Epithelial cell of esophagus (primary cell): ENCODE measurements at regions not wholly inside any gene's neighbourhood (a gene's known extent, or its start where the extent isn't known, plus 50 kb on each side); places are given as distances from the start of the nearest gene placed in this dataset.
A peak's percentile ranks its signal among the peaks of the same experiment; 100 is the strongest.

Experiments
- DNase-seq: peaks from one replicate; pipeline ENCODE4 v3.0.0; 2010; ENCODE audit warnings: low read depth
- H3K4me3 ChIP-seq: 2 replicates; pipeline ENCODE4 v1.5.1; 2011; ENCODE audit warnings: mild to moderate bottlenecking, low read length, control low read depth
- TF ChIP-seq, protein P1 (sequence below): IDR thresholded peaks from 2 replicates; pipeline ENCODE4 v1.5.1; 2011; ENCODE audit warnings: low read depth, mild to moderate bottlenecking, low read length, control low read depth, inconsistent platforms; ENCODE audit not compliant: insufficient read depth; ENCODE audit errors: missing control alignments

DNA sequence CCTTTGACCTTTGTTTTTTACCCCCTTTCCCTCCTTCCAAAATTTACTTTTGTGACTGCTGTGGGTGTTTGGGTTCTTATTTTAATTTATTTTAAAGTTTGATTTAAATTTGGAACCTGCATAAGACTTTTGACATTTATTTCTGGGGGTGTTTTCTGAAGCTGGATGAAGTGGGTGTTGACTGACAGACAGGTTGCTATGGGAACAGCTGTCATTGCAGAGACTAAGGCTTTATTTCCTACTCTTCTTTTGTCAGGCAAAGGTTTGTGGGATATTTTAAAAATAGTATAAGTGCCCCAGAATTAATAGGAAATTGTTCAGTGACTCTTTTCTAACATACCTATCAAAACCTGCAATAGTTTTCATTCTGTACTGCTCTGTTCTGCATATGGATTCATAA, 290.8 kb upstream of the ESRRG start:
- no peak overlapping the region for H3K4me3 ChIP-seq
- TF ChIP-seq, protein P1, sequence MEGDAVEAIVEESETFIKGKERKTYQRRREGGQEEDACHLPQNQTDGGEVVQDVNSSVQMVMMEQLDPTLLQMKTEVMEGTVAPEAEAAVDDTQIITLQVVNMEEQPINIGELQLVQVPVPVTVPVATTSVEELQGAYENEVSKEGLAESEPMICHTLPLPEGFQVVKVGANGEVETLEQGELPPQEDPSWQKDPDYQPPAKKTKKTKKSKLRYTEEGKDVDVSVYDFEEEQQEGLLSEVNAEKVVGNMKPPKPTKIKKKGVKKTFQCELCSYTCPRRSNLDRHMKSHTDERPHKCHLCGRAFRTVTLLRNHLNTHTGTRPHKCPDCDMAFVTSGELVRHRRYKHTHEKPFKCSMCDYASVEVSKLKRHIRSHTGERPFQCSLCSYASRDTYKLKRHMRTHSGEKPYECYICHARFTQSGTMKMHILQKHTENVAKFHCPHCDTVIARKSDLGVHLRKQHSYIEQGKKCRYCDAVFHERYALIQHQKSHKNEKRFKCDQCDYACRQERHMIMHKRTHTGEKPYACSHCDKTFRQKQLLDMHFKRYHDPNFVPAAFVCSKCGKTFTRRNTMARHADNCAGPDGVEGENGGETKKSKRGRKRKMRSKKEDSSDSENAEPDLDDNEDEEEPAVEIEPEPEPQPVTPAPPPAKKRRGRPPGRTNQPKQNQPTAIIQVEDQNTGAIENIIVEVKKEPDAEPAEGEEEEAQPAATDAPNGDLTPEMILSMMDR: no peak
- no peak for DNase-seq

DNA sequence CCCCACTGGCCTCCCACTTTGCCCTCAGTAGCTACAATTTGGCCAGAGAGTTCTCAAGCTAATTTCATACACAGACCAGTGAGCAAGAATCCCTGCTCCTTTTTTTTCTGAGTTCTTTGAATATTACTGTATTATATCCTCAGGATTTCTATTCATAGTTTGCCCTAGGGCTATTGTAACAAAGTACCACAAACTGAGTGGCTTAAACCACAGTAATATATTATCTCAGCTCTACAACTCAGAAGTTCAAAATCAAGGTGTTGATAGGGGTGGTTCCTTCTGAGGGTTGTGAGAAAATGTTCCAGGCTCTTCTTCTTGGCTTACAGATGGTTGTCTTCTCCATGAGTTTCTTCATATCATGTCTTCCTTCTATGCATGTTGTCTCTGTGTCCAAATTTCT, 289.4 kb upstream of the ESRRG start:
- TF ChIP-seq, protein P1: no peak
- DNase-seq: no peak
- H3K4me3 ChIP-seq: no peak overlapping the region

DNA sequence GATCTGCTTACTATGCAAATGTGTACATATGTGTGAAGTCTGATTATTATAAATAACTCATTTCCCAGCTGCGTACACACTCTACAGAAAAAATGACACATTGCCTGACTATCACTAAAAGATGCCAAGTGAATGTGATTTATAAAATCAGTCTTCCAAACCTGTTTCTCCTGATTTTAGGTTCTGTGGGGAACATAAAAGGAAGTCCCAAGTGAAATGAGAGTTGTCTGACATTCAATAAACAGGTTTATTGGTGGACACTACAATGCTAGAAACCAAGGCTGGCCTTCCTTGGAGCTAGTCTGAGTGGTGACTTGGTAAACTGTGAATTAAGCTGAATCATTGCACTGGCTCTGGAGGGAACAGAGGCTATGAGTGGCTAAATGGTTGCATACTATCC, 287.9 kb upstream of the ESRRG start:
- H3K4me3 ChIP-seq: no peak overlapping the region
- no peak for DNase-seq
- TF ChIP-seq, protein P1: no peak

DNA sequence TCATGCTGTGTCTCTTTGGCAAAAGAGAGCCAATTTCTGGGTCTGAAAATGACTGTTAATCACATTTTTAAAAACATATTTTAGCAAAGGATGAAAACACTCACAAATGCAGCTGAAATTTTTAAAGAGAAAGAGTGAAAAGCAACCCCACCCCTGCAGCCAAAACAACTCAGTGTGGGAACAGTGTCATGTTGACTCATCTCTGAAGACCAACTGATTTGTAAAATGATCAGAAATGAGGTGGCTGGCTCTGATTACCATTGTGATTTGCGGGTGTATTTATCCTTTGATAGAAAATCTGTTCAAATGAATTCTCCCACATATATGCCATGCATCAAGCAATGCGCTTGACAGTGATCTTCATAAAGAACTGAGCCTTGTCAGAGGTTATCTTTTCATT, 287.0 kb upstream of the ESRRG start:
- H3K4me3 ChIP-seq: no peak overlapping the region
- TF ChIP-seq, protein P1: no peak

DNA sequence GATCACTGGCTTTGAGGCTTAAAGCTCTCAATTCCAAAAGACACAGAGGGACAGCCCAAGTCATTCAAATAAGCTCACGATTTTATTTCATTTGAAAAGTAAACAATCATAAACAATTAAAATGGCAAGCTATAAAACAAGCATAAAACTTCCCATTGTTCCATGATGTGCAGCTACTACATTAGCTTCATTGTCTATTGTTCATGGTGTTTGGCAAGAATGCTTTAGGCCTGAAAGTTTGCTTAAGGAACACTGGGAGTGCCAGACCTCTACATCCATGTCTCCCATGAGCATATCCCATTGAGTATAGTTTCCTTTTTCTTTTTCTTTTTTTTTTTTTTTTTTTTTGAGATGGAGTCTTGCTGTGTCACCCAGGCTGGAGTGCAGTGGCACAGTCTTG, 286.1 kb upstream of the ESRRG start:
- TF ChIP-seq, protein P1: no peak
- H3K4me3 ChIP-seq: no peak overlapping the region
- no peak for DNase-seq

More for the DNA sequence above, 287.0 kb upstream of the ESRRG start:
- DNase-seq: peak; percentile 13

DNA sequence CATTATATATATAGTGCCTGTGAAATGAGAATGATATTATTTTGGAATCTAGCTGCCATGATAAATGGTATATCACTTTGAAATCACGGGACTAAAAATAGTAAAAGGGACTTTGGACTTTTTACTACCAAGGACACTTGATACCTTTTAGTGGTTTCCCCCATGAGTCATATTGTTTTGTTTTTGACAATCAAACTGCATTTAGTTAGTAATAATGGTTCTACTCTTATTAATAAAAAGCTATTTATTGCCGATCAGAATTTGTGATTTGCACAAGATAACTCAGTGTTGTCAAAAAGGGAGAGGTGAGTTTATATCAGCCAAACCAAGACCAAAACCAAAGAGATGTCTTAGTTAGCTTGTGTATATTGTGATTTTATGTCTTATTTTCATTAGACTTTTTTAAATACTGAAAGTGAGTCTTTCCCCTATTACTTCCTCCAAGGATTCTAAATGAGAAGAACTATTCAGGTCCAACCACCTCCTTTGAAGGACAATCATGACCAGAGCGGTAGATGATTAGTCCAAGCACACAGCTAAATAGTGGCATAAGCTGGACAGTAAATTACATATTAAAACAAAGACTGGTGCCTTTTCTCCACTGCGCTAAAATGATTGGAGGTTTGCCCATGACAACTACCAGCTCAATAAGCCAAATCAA, 281.7 kb upstream of the ESRRG start:
- TF ChIP-seq, protein P1: no peak
- H3K4me3 ChIP-seq: no peak overlapping the region
- no peak for DNase-seq

DNA sequence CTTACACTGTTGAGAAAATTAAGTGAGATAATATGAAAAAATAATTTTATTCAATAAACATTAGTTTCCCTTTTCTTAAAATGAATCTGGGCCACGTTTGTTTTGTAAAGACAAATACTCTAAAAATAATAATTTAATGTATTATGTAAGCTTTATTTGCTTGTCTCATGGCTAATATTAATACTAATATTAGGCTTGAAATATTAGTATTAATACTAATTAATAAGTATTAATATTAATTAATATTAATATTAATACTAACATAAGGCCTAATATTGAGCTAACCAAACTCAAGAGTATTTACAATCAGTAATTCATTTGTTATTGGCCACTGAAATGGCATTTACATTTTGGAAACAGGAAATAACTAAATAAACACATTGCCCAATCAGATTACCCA, 280.1 kb upstream of the ESRRG start:
- no peak for DNase-seq
- TF ChIP-seq, protein P1: no peak
- no peak overlapping the region for H3K4me3 ChIP-seq
